ENCODE measurements at regions not wholly inside any gene's neighbourhood (a gene's known extent, or its start where the extent isn't known, plus 50 kb on each side); places are given as distances from the start of the nearest gene placed in this dataset.

DNA sequence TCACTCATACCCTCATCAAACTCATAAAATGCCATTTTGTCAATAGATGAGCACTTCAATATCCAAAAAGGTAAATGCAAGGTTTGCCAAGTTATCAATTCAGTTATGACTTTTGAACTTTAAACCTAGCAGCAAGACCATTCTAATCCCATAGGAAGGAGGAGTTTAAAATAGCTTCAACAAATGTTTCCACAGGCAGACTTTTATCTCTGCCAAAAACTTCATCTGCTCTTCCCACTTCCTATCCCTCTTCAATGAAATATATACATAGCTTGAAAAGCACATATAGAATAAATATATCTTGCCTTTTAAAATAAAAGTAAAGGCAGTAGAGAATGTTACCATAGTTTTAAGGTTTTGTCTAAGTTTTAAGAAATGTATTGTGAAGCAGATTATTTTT lies 1749.1 kb upstream of the SEL1L start:
- in situ Hi-C loops (cut with MboI; ENCODE audit: low pct_ligation_motif_present in 1 of 4, low pct_unique_long_range_greater_than_20kb in 1 of 4, low sequenced_read_pairs in 3 of 4) (no loop called here), intact Hi-C loops (cut with DNase I; ENCODE audit: low total_unique reads) (no loop called here)

DNA sequence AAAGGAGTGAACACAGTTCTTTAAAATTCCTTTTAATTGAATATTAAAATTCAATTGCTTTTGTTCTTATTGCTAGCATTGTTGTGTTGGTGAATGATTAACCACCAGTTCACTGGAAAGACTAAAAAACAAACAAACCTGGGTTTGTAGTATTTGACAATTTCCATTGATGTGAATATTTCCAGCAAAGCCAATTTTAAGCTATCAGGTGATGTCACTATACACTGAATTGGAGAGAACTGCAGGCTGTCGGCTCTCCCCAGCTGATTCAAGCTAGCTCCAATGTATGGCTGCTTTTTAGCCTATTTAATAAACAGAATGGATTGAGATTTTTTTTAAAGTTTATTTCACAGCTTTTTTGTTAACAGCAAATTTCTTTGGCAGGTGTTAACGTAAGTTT lies 1753.6 kb upstream of the SEL1L start:
- no peak for DNase-seq
- Histone ChIP-seq H3K27ac (no peak overlapping the region), H3K4me3 (no peak overlapping the region), H3K4me1 (no peaks in the 10 kb centered on the region), H3K36me3 (no peaks in the 10 kb centered on the region), H3K9me3 (no peaks in the 10 kb centered on the region), H3K27me3 (no peaks in the 10 kb centered on the region)
- intact Hi-C loops (cut with DNase I; ENCODE audit: low total_unique reads) = no loop called here
- whole genome bisulfite sequencing, 2 donors (ENCODE audit: low coverage in 1 of 2) = 55 to 72% methylated on average over 2 of the region's 2 CpGs
- TF ChIP-seq EP300 (IDR thresholded peaks at IDR 0.05; ENCODE audit: low read depth) = no peak
- no peak for TF ChIP-seq POLR2A (IDR thresholded peaks at IDR 0.05)
- TF ChIP-seq POLR2AphosphoS5 (IDR thresholded peaks at IDR 0.05) = no peak
- in situ Hi-C loops (cut with MboI; ENCODE audit: low pct_ligation_motif_present in 1 of 4, low pct_unique_long_range_greater_than_20kb in 1 of 4, low sequenced_read_pairs in 3 of 4) = no loop called here

More for the DNA sequence above, 1749.1 kb upstream of the SEL1L start:
- H3K36me3 ChIP-seq = no peaks in the 10 kb centered on the region
- H3K27ac ChIP-seq = no peak overlapping the region
- H3K4me3 ChIP-seq = no peak overlapping the region
- TF ChIP-seq POLR2AphosphoS5 (IDR thresholded peaks at IDR 0.05) (no peak), CTCF (IDR thresholded peaks at IDR 0.05) (no peak), POLR2A (IDR thresholded peaks at IDR 0.05) (no peak), EP300 (IDR thresholded peaks at IDR 0.05; ENCODE audit: low read depth) (no peak)
- no peak for DNase-seq
- no peaks in the 10 kb centered on the region for H3K27me3 ChIP-seq
- no peaks in the 10 kb centered on the region for H3K4me1 ChIP-seq
- no peaks in the 10 kb centered on the region for H3K9me3 ChIP-seq

DNA sequence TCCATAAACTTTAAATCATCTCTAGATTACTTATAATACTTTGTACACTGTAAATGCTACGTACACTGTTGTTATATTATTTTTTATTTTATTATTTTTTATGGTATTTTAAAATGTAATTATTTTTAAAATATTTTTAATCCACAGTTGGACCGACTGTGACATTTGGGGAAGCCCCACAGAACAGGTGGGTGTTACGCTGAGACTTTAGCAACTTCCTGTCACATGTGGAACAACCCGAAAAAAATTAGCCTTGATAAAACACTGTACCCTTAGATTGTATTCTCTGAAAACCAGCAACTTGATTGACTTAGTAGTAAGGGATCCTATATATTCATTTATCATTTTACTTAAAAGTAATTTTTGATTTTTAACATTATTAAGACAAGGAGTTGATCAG lies 1755.7 kb upstream of the SEL1L start:
- Histone ChIP-seq H3K9me3 (no peaks in the 10 kb centered on the region), H3K4me3 (no peak overlapping the region), H3K27ac (no peak overlapping the region), H3K4me1 (no peaks in the 10 kb centered on the region), H3K36me3 (no peaks in the 10 kb centered on the region), H3K27me3 (no peaks in the 10 kb centered on the region)
- in situ Hi-C loops (cut with MboI; ENCODE audit: low pct_ligation_motif_present in 1 of 4, low pct_unique_long_range_greater_than_20kb in 1 of 4, low sequenced_read_pairs in 3 of 4) = no loop called here
- DNase-seq = no peak
- no peak for TF ChIP-seq POLR2AphosphoS5 (IDR thresholded peaks at IDR 0.05)
- TF ChIP-seq CTCF (IDR thresholded peaks at IDR 0.05) = no peak
- TF ChIP-seq POLR2A (IDR thresholded peaks at IDR 0.05) = no peak
- WGBS, 2 donors (ENCODE audit: low coverage in 1 of 2) = 72 to 83% methylated on average over 4 of the region's 4 CpGs
- intact Hi-C loops (cut with DNase I; ENCODE audit: low total_unique reads) = no loop called here

DNA sequence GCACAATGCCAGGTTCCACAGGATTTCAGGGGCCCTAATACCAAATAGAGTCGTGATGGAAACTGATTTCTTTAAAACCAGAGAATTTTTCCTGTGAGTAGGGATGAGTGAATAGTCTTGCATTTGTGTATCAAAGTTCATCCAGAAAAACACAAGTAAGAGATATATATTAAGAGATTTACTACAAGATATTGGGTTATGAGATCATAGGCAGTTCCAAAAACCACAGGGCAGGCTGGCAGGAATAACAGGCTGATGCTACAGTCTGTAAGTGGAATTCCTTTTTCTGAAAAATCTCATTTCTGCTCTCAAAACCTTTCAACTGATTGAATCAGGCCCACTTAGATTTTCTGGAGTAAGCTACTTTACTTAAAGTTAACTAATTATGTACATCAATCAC lies 1756.2 kb upstream of the SEL1L start:
- Histone ChIP-seq H3K27ac (no peak overlapping the region), H3K9me3 (no peaks in the 10 kb centered on the region), H3K36me3 (no peaks in the 10 kb centered on the region), H3K4me3 (no peak overlapping the region), H3K27me3 (no peaks in the 10 kb centered on the region), H3K4me1 (no peaks in the 10 kb centered on the region)
- intact Hi-C loops (cut with DNase I; ENCODE audit: low total_unique reads) (no loop called here), in situ Hi-C loops (cut with MboI; ENCODE audit: low pct_ligation_motif_present in 1 of 4, low pct_unique_long_range_greater_than_20kb in 1 of 4, low sequenced_read_pairs in 3 of 4) (no loop called here)
- WGBS, 2 donors (ENCODE audit: low coverage in 1 of 2) = 66 to 67% methylated on average over 1 of the region's 1 CpG
- TF ChIP-seq POLR2A (IDR thresholded peaks at IDR 0.05) = no peak
- DNase-seq = no peak

DNA sequence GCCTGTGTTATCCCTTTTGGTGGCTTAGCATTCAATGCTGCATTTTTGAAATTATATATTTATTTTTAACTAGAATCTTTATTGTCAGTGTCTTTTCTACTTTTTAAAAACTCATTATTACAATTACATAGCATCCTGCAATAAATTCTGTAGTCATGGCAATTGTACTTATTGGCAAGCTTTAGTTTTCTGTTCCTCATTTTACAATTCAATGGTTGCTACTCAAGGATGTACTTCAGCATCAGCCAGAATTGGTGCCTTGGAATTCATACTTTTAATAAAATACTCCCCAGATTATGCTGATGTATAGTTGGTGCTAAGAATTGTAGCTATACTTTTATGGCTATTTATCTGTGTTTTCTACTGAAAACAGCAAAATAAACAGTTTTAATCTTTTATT lies 1756.8 kb upstream of the SEL1L start:
- Histone ChIP-seq H3K27me3 (no peaks in the 10 kb centered on the region), H3K27ac (no peak overlapping the region), H3K4me1 (no peaks in the 10 kb centered on the region), H3K36me3 (no peaks in the 10 kb centered on the region), H3K9me3 (no peaks in the 10 kb centered on the region), H3K4me3 (no peak overlapping the region)
- no peak for DNase-seq
- intact Hi-C loops (cut with DNase I; ENCODE audit: low total_unique reads) (no loop called here), in situ Hi-C loops (cut with MboI; ENCODE audit: low pct_ligation_motif_present in 1 of 4, low pct_unique_long_range_greater_than_20kb in 1 of 4, low sequenced_read_pairs in 3 of 4) (no loop called here)
- TF ChIP-seq POLR2A (IDR thresholded peaks at IDR 0.05) = no peak
- no peak for TF ChIP-seq EP300 (IDR thresholded peaks at IDR 0.05; ENCODE audit: low read depth)

GRCh38 chr14:83291714-83292113 lies 1758.1 kb upstream of the SEL1L start:
- in situ Hi-C loops (cut with MboI; ENCODE audit: low pct_ligation_motif_present in 1 of 4, low pct_unique_long_range_greater_than_20kb in 1 of 4, low sequenced_read_pairs in 3 of 4) (no loop called here), intact Hi-C loops (cut with DNase I; ENCODE audit: low total_unique reads) (no loop called here)
- Histone ChIP-seq H3K27ac (no peak overlapping the region), H3K9me3 (no peaks in the 10 kb centered on the region), H3K27me3 (no peaks in the 10 kb centered on the region), H3K4me3 (no peak overlapping the region), H3K36me3 (no peaks in the 10 kb centered on the region), H3K4me1 (no peaks in the 10 kb centered on the region)
- WGBS, 2 donors (ENCODE audit: low coverage in 1 of 2) = 36 to 50% methylated on average over 1 of the region's 1 CpG
- DNase-seq = no peak
- TF ChIP-seq EP300 (IDR thresholded peaks at IDR 0.05; ENCODE audit: low read depth) = no peak
- no peak for TF ChIP-seq POLR2A (IDR thresholded peaks at IDR 0.05)
- no peak for TF ChIP-seq POLR2AphosphoS5 (IDR thresholded peaks at IDR 0.05)
- no peak for TF ChIP-seq CTCF (IDR thresholded peaks at IDR 0.05)

Measured in transverse colon (tissue), 4 donors.